GM12864 (cell line): ENCODE measurements at regions not wholly inside any gene's neighbourhood (a gene's known extent, or its start where the extent isn't known, plus 50 kb on each side); places are given as distances from the start of the nearest gene placed in this dataset.

ENCODE experiments used
- DNase-seq: peaks from one replicate; pipeline ENCODE4 v3.0.0-alpha.2; 2011; ENCODE audit warnings: low read depth
- H3K4me3 ChIP-seq: 2 replicates; pipeline ENCODE4 v1.5.1; 2011; ENCODE audit warnings: mild to moderate bottlenecking, low read depth, low read length, control low read depth
- CTCF ChIP-seq: IDR thresholded peaks from 2 replicates; pipeline ENCODE4 v1.5.1; 2011; ENCODE audit warnings: low read depth, mild to moderate bottlenecking, moderate library complexity, low read length, control low read depth, inconsistent platforms; ENCODE audit errors: missing control alignments

- H3K4me3 ChIP-seq = no peak overlapping the region
- no peak for DNase-seq
- no peak for TF ChIP-seq CTCF
Observed at GRCh38 chr9:108283696-108284095, 572.1 kb downstream of the ACTL7B start.

GRCh38 chr9:108282872-108283271, 572.9 kb downstream of the ACTL7B start:
- no peak overlapping the region for H3K4me3 ChIP-seq
- peak; percentile 42 for TF ChIP-seq CTCF
- no peak for DNase-seq

GRCh38 chr9:108281696-108282095, 574.1 kb downstream of the ACTL7B start:
- TF ChIP-seq CTCF = no peak
- H3K4me3 ChIP-seq = no peak overlapping the region
- DNase-seq = no peak

DNA sequence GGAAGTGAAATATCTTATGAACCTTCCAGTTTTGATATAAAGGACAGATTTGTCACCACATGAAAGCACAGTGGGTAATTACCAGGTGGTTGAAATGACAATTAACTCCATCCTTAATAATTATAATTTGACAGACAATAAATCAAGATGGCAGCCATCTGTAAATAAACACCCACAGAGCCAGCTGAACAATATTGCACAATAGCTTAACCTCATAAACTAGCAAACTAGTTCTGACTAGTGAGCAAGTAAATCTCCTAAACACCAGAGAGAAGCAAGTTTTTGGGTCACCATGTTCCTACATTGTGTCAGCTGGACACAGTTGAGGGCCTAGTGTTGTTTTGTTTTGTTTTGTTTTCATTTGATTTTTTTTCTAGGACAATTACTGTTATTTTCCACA, 577.4 kb downstream of the ACTL7B start:
- DNase-seq = no peak
- TF ChIP-seq CTCF = no peak
- H3K4me3 ChIP-seq = no peak overlapping the region

GRCh38 chr9:108277216-108277615, 578.6 kb downstream of the ACTL7B start:
- no peak for DNase-seq
- no peak for TF ChIP-seq CTCF
- no peak overlapping the region for H3K4me3 ChIP-seq

DNA sequence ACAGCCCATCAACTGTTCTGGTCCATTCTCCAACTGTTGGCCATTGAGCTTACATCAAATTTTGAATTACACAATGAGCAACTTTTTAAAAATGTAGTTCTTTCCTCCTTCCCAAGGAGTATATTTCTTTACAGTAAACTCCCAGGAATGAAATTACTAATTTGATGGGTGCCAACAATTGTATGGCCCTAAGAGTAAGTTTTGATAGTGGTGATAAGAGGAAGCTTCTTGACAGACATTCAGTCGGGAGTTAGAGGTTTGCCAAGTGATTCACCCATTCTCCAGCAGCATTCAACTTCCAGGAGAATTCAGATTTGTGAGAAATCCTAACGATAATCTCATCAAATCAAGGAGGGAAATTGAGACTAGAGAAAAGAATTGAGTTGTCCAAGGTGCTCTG, 579.9 kb downstream of the ACTL7B start:
- no peak overlapping the region for H3K4me3 ChIP-seq
- DNase-seq = no peak
- no peak for TF ChIP-seq CTCF

DNA sequence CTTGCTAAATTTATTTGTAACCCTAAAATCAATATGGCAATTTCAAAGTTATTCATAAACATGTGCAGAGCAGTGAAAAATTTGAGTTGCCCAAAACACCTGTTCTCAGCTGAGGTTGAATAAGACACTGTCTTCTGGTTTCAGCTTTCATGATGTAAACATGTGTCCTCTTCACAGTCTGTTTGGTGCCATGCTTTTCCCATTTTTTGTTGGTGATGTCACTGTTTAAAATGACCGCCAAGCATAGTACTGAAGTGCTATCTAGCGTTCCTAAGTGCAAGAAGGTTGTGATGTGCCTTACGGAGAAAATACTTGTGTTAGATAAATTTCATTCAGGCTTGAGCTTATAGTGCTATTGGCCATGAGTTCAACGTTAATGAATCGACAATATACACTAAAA, 580.8 kb downstream of the ACTL7B start:
- H3K4me3 ChIP-seq = no peak overlapping the region
- TF ChIP-seq CTCF = no peak
- DNase-seq = no peak
